HEK293 (cell line): ENCODE measurements at regions not wholly inside any gene's neighbourhood (a gene's known extent, or its start where the extent isn't known, plus 50 kb on each side); places are given as distances from the start of the nearest gene placed in this dataset.

ENCODE experiments used
- CTCF ChIA-PET: fragments of 350-600 bp; formaldehyde crosslinking; extraction: SDS; loops from one replicate; lab custom pipeline; 2021; ENCODE audit warnings: antibody characterized with exemption; lab: Yijun Ruan, JAX
- POLR2A ChIA-PET: fragments of 300-600 bp; formaldehyde crosslinking; extraction: SDS; loops from one replicate; lab custom pipeline; 2020; ENCODE audit warnings: antibody characterized with exemption, inconsistent platforms; lab: Yijun Ruan, JAX
- H3K27ac ChIP-seq: fragments of 200-500 bp; sonication (Bioruptor generic); 2 replicates; pipeline ENCODE4 v1.5.1; 2014; ENCODE audit warnings: low read depth, low read length, control low read depth, inconsistent platforms; ENCODE audit errors: extremely low read depth
- H3K36me3 ChIP-seq, 2 experiments: fragments of 200-500 bp in 1 of 2; sonication (Bioruptor generic) in 1 of 2; 1 replicate in 1 of 2; 2 replicates in 1 of 2; pipeline ENCODE4 v1.5.1; 2014 to 2017; ENCODE audit warnings: inconsistent platforms in 2 of 2, low read length in 2 of 2; ENCODE audit not compliant: control insufficient read depth in 2 of 2, insufficient read depth in 1 of 2
- H3K4me1 ChIP-seq: fragments of 200-500 bp; sonication (Bioruptor generic); 2 replicates; pipeline ENCODE4 v1.5.1; 2014; ENCODE audit warnings: mild to moderate bottlenecking, low read length, inconsistent platforms; ENCODE audit not compliant: control insufficient read depth, insufficient read depth
- H3K4me3 ChIP-seq: 2 replicates; pipeline ENCODE4 v1.5.1; 2011; ENCODE audit warnings: low read depth, mild to moderate bottlenecking, control low read depth, low read length, moderate library complexity
- H3K9me3 ChIP-seq: fragments of 200-500 bp; sonication (Bioruptor generic); 2 replicates; pipeline ENCODE4 v1.5.1; 2014; ENCODE audit warnings: low read depth, low read length, inconsistent platforms; ENCODE audit not compliant: control insufficient read depth, insufficient read depth
- GLI4 ChIP-seq: fragments of 450-650 bp; formaldehyde crosslinking; IDR thresholded peaks from 2 replicates; pipeline ENCODE4 v1.5.1; 2016; ENCODE audit warnings: missing biosample characterization, missing genetic modification characterization
- INSM2 ChIP-seq: fragments of 450-650 bp; formaldehyde crosslinking; IDR thresholded peaks from 2 replicates; pipeline ENCODE4 v1.5.1; 2016; ENCODE audit warnings: missing biosample characterization, missing genetic modification characterization
- PBX3 ChIP-seq: sonication (generic); formaldehyde crosslinking; IDR thresholded peaks from 2 replicates; pipeline ENCODE4 v1.8.1; 2022; ENCODE audit warnings: mild to moderate bottlenecking, moderate library complexity, missing genetic modification reagents
- ZNF169 ChIP-seq: fragments of 450-650 bp; formaldehyde crosslinking; IDR thresholded peaks from 2 replicates; pipeline ENCODE4 v1.5.1; 2016; ENCODE audit warnings: missing biosample characterization, missing genetic modification characterization
- ZNF239 ChIP-seq: fragments of 450-650 bp; formaldehyde crosslinking; IDR thresholded peaks from 2 replicates; pipeline ENCODE4 v1.5.1; 2016; ENCODE audit warnings: missing biosample characterization, missing genetic modification characterization
- ZNF416 ChIP-seq: fragments of 450-650 bp; formaldehyde crosslinking; IDR thresholded peaks from 2 replicates; pipeline ENCODE4 v1.5.1; 2016; ENCODE audit warnings: missing biosample characterization, missing genetic modification characterization
- ZNF510 ChIP-seq: fragments of 450-650 bp; formaldehyde crosslinking; IDR thresholded peaks from 2 replicates; pipeline ENCODE4 v1.5.1; 2018; ENCODE audit warnings: mild to moderate bottlenecking, missing genetic modification characterization, missing biosample characterization; ENCODE audit not compliant: insufficient replicate concordance
- ZNF792 ChIP-seq: fragments of 450-650 bp; formaldehyde crosslinking; IDR thresholded peaks from 2 replicates; pipeline ENCODE4 v1.5.1; 2016; ENCODE audit warnings: missing biosample characterization, missing genetic modification characterization
- TF ChIP-seq, protein P1 (sequence below): fragments of 450-650 bp; formaldehyde crosslinking; conservative IDR thresholded peaks from 2 replicates; pipeline ENCODE4 v1.5.1; 2016; ENCODE audit warnings: low read depth, missing biosample characterization, missing genetic modification characterization
- TF ChIP-seq, protein P2 (sequence below): fragments of 450-650 bp; formaldehyde crosslinking; IDR thresholded peaks from 2 replicates; pipeline ENCODE4 v1.5.1; 2016; ENCODE audit warnings: missing biosample characterization, missing genetic modification characterization, borderline replicate concordance

DNA sequence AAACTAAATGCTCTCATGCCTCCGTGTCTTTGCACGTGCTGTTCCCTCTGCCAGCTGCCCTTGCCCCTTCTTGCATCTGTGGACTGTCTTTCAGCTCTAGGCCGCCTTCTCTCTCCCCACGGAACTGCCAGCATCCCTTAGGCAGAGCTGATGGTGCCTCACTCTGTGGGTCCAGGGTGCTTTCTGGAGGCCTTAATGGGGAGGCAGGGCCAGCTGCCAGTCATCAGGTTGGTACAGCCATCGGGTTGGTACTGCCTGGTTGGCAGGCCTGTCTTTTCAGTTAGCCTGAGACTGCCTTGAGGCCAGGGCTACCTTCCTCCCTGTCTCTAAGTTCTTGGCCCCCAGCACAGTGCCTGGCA is 61.4 kb upstream of the TARBP1 start:
- H3K27ac ChIP-seq = no peak overlapping the region
- POLR2A ChIA-PET = interaction anchor here (1.6 kb wide), 1 partner anchor 14 kb away, joined by 4 read pairs; no protein-coding TSS in a partner anchor
- H3K36me3 ChIP-seq = no peaks in the 10 kb centered on the region
- H3K9me3 ChIP-seq = no peaks in the 10 kb centered on the region
- TF ChIP-seq, protein P1, sequence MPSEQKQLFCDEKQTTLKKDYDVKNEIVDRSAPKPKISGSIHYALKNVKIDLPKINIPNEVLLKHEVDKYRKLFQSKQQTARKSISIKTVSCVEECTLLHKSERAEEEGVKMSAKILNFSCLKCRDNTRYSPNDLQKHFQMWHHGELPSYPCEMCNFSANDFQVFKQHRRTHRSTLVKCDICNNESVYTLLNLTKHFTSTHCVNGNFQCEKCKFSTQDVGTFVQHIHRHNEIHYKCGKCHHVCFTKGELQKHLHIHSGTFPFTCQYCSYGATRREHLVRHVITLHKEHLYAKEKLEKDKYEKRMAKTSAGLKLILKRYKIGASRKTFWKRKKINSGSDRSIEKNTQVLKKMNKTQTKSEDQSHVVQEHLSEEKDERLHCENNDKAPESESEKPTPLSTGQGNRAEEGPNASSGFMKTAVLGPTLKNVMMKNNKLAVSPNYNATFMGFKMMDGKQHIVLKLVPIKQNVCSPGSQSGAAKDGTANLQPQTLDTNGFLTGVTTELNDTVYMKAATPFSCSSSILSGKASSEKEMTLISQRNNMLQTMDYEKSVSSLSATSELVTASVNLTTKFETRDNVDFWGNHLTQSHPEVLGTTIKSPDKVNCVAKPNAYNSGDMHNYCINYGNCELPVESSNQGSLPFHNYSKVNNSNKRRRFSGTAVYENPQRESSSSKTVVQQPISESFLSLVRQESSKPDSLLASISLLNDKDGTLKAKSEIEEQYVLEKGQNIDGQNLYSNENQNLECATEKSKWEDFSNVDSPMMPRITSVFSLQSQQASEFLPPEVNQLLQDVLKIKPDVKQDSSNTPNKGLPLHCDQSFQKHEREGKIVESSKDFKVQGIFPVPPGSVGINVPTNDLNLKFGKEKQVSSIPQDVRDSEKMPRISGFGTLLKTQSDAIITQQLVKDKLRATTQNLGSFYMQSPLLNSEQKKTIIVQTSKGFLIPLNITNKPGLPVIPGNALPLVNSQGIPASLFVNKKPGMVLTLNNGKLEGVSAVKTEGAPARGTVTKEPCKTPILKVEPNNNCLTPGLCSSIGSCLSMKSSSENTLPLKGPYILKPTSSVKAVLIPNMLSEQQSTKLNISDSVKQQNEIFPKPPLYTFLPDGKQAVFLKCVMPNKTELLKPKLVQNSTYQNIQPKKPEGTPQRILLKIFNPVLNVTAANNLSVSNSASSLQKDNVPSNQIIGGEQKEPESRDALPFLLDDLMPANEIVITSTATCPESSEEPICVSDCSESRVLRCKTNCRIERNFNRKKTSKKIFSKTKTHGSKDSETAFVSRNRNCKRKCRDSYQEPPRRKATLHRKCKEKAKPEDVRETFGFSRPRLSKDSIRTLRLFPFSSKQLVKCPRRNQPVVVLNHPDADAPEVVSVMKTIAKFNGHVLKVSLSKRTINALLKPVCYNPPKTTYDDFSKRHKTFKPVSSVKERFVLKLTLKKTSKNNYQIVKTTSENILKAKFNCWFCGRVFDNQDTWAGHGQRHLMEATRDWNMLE (tag by site-specific recombination) = no peak
- no peak for TF ChIP-seq INSM2
- TF ChIP-seq ZNF510 (tag by site-specific recombination) = no peak
- no peak for TF ChIP-seq ZNF792 (tag by site-specific recombination)
- TF ChIP-seq ZNF169 (tag by site-specific recombination) = no peak
- TF ChIP-seq ZNF239 = no peak
- TF ChIP-seq PBX3 (CRISPR knock-in tag) = no peak
- no peak for TF ChIP-seq ZNF416 (tag by site-specific recombination)
- TF ChIP-seq, protein P2, sequence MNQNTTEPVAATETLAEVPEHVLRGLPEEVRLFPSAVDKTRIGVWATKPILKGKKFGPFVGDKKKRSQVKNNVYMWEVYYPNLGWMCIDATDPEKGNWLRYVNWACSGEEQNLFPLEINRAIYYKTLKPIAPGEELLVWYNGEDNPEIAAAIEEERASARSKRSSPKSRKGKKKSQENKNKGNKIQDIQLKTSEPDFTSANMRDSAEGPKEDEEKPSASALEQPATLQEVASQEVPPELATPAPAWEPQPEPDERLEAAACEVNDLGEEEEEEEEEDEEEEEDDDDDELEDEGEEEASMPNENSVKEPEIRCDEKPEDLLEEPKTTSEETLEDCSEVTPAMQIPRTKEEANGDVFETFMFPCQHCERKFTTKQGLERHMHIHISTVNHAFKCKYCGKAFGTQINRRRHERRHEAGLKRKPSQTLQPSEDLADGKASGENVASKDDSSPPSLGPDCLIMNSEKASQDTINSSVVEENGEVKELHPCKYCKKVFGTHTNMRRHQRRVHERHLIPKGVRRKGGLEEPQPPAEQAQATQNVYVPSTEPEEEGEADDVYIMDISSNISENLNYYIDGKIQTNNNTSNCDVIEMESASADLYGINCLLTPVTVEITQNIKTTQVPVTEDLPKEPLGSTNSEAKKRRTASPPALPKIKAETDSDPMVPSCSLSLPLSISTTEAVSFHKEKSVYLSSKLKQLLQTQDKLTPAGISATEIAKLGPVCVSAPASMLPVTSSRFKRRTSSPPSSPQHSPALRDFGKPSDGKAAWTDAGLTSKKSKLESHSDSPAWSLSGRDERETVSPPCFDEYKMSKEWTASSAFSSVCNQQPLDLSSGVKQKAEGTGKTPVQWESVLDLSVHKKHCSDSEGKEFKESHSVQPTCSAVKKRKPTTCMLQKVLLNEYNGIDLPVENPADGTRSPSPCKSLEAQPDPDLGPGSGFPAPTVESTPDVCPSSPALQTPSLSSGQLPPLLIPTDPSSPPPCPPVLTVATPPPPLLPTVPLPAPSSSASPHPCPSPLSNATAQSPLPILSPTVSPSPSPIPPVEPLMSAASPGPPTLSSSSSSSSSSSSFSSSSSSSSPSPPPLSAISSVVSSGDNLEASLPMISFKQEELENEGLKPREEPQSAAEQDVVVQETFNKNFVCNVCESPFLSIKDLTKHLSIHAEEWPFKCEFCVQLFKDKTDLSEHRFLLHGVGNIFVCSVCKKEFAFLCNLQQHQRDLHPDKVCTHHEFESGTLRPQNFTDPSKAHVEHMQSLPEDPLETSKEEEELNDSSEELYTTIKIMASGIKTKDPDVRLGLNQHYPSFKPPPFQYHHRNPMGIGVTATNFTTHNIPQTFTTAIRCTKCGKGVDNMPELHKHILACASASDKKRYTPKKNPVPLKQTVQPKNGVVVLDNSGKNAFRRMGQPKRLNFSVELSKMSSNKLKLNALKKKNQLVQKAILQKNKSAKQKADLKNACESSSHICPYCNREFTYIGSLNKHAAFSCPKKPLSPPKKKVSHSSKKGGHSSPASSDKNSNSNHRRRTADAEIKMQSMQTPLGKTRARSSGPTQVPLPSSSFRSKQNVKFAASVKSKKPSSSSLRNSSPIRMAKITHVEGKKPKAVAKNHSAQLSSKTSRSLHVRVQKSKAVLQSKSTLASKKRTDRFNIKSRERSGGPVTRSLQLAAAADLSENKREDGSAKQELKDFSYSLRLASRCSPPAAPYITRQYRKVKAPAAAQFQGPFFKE = no peak
- no peak for TF ChIP-seq GLI4 (tag by site-specific recombination)
- CTCF ChIA-PET = interaction anchor here (0.6 kb wide), 1 partner anchor 564 kb away, joined by 3 read pairs; no protein-coding TSS in a partner anchor
- H3K4me1 ChIP-seq = peaks cover 32% of the 10 kb centered on the region
- no peak overlapping the region for H3K4me3 ChIP-seq
